AG09309 (cell line): ENCODE measurements at regions not wholly inside any gene's neighbourhood (a gene's known extent, or its start where the extent isn't known, plus 50 kb on each side); places are given as distances from the start of the nearest gene placed in this dataset.
A peak's percentile ranks its signal among the peaks of the same experiment; 100 is the strongest.

ENCODE experiments used
- DNase-seq: peaks from one replicate; pipeline ENCODE4 v3.0.0-alpha.2; 2010; ENCODE audit warnings: low read depth
- H3K4me3 ChIP-seq: 2 replicates; pipeline ENCODE4 v1.5.1; 2011; ENCODE audit warnings: mild to moderate bottlenecking, low read depth, low read length, moderate library complexity; ENCODE audit not compliant: control insufficient read depth
- CTCF ChIP-seq: IDR thresholded peaks from 2 replicates; pipeline ENCODE4 v1.5.1; 2011; ENCODE audit warnings: mild to moderate bottlenecking, low read depth, low read length, inconsistent platforms; ENCODE audit not compliant: insufficient read depth, control insufficient read depth; ENCODE audit errors: missing control alignments

- peak; percentile 73 for TF ChIP-seq CTCF
Measured at GRCh38 chr10:62554632-62555199, 180.5 kb downstream of the ZNF365 start.

GRCh38 chr10:62559481-62560200 is 185.5 kb downstream of the ZNF365 start:
- no peak for DNase-seq
- H3K4me3 ChIP-seq: no peak overlapping the region
- no peak for TF ChIP-seq CTCF

More at GRCh38 chr10:62554632-62555199, 180.5 kb downstream of the ZNF365 start:
- no peak overlapping the region for H3K4me3 ChIP-seq
- no peak for DNase-seq

- DNase-seq: peak; percentile 79
- no peak overlapping the region for H3K4me3 ChIP-seq
- TF ChIP-seq CTCF: no peak
Measured at GRCh38 chr10:62560201-62560819, 186.1 kb downstream of the ZNF365 start.

- no peak for TF ChIP-seq CTCF
- H3K4me3 ChIP-seq: no peak overlapping the region
- DNase-seq: no peak
Measured at GRCh38 chr10:62561151-62561550, 187.0 kb downstream of the ZNF365 start.

GRCh38 chr10:62562101-62562500 is 187.9 kb downstream of the ZNF365 start:
- H3K4me3 ChIP-seq: no peak overlapping the region
- TF ChIP-seq CTCF: no peak
- no peak for DNase-seq

GRCh38 chr10:62562795-62563194 is 188.6 kb downstream of the ZNF365 start:
- TF ChIP-seq CTCF: no peak
- no peak overlapping the region for H3K4me3 ChIP-seq
- DNase-seq: no peak
